Glomerular endothelial cell (primary cell): ENCODE measurements at regions not wholly inside any gene's neighbourhood (a gene's known extent, or its start where the extent isn't known, plus 50 kb on each side); places are given as distances from the start of the nearest gene placed in this dataset.
"Not testable (repeated sequence)": the region's sequence is repeated elsewhere in the genome, so short reads cannot be mapped to it uniquely, and the experiment has no call there.

ENCODE experiments used
- DNase-seq: peaks from one replicate; pipeline ENCODE4 v3.0.0-alpha.2; 2011; ENCODE audit warnings: low read depth, low spot score; ENCODE audit errors: extremely low read depth

GRCh38 chr20:51190783-51191180 lies 167.9 kb upstream of the KCNG1 start:
- no peak for DNase-seq

- no peak for DNase-seq
Observed at GRCh38 chr20:51189814-51190782, 167.2 kb upstream of the KCNG1 start.

GRCh38 chr20:51188941-51189340 lies 166.0 kb upstream of the KCNG1 start:
- no peak for DNase-seq

GRCh38 chr20:51187261-51187660 lies 164.4 kb upstream of the KCNG1 start:
- DNase-seq: no peak

GRCh38 chr20:51185861-51186260 lies 163.0 kb upstream of the KCNG1 start:
- DNase-seq: no peak

GRCh38 chr20:51185277-51185676 lies 162.4 kb upstream of the KCNG1 start:
- DNase-seq: no peak

GRCh38 chr20:51184289-51184688 lies 161.4 kb upstream of the KCNG1 start:
- no peak for DNase-seq

- DNase-seq: no peak
Observed at GRCh38 chr20:51183451-51183850, 160.5 kb upstream of the KCNG1 start.

GRCh38 chr20:51182571-51182970 lies 159.7 kb upstream of the KCNG1 start:
- DNase-seq: no peak

- no peak for DNase-seq
Observed at GRCh38 chr20:51178153-51178552, 155.2 kb upstream of the KCNG1 start.

GRCh38 chr20:51176876-51177275 lies 154.0 kb upstream of the KCNG1 start:
- no peak for DNase-seq

- DNase-seq: no peak
Observed at GRCh38 chr20:51176446-51176845, 153.5 kb upstream of the KCNG1 start.

- no peak for DNase-seq
Observed at GRCh38 chr20:51175724-51176123, 152.8 kb upstream of the KCNG1 start.

GRCh38 chr20:51175156-51175555 lies 152.2 kb upstream of the KCNG1 start:
- DNase-seq: no peak

- no peak for DNase-seq
Observed at GRCh38 chr20:51174536-51174935, 151.6 kb upstream of the KCNG1 start.

GRCh38 chr20:51172558-51173428 lies 149.9 kb upstream of the KCNG1 start:
- no peak for DNase-seq

GRCh38 chr20:51171141-51171540 lies 148.2 kb upstream of the KCNG1 start:
- DNase-seq: no peak

- DNase-seq: no peak
Observed at GRCh38 chr20:51169813-51170212, 146.9 kb upstream of the KCNG1 start.

GRCh38 chr20:51167911-51168310 lies 145.0 kb upstream of the KCNG1 start:
- not testable (repeated sequence) for DNase-seq

- no peak for DNase-seq
Observed at GRCh38 chr20:51166489-51166888, 143.6 kb upstream of the KCNG1 start.

- DNase-seq: no peak
Observed at GRCh38 chr20:51165131-51165530, 142.2 kb upstream of the KCNG1 start.

- no peak for DNase-seq
Observed at GRCh38 chr20:51164731-51165130, 141.8 kb upstream of the KCNG1 start.
